T-helper 2 cell (primary cell): ENCODE measurements at regions not wholly inside any gene's neighbourhood (a gene's known extent, or its start where the extent isn't known, plus 50 kb on each side); places are given as distances from the start of the nearest gene placed in this dataset.
"Not testable (repeated sequence)": the region's sequence is repeated elsewhere in the genome, so short reads cannot be mapped to it uniquely, and the experiment has no call there.

Source experiments
- DNase-seq, 5 experiments: peaks; one replicate each; pipeline versions ENCODE4 v3.0.0 to v3.0.0-alpha.2; 2012 to 2022

GRCh38 chr2:4873876-4874593, 818.1 kb upstream of the SOX11 start:
- DNase-seq, result no peak

GRCh38 chr2:4882421-4882820, 809.8 kb upstream of the SOX11 start:
- no peak for DNase-seq

- no peak for DNase-seq
Measured at GRCh38 chr2:4882941-4883340, 809.2 kb upstream of the SOX11 start.

GRCh38 chr2:4883375-4883774, 808.8 kb upstream of the SOX11 start:
- DNase-seq, result no peak

DNA sequence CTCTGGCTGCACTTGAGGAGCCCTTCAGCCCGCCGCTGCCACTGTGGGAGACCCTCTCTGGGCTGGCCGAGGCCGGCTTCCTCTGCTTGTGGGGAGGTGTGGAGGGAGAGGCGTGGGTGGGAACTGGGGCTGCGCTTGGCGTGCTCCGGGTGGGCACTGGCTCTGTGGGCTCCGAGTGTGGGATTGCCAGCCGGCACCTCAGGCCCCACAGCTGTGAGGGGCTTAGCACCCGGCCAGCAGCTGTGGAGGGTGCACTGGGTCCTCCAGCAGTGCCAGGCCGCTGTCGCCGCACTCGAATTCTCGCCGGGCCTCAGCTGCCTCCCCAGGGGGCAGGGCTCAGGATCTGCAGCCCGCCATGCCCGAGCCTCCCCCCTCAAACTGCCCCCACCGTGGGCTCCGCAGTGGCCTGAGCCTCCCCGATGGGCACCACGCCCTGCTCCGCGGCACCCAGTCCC, 808.0 kb upstream of the SOX11 start:
- no peak for DNase-seq

DNA sequence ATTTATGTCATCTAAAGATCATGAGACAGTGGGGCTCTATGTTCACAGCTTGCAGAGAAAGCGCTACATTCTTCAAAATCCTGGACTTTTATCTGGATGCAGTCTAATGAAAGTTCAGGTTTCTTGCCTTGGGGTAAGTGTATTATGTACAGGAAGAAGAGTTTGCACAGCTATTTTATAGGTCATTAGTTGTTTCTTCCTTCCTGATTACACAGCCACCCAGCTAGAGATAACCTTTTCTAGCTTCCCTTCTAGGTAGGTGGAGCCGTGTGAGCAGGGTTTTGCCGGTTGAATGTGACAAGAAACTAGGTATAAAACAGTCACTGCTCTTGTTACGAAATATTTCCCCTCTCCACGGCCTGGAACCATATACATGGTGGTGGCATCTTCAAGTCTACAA, 800.8 kb upstream of the SOX11 start:
- DNase-seq, result no peak

DNA sequence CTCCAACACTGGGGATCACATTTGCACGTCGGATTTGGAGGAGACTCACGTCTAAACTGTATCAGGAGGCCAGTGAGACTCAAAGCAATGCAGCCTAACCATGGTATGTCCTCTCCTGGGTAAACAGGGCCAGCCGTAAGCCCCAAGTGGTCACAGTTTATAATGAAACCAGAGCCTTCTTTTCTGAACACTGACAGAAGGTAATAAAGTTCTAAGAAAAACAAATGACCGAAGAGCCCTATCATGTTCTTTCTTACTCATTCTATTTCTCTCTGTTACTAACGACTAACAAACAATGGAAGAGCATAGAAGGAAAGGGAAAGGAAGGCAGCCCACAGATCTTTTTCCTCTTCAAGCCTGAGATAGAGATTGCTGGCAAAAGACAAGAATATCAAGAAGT, 796.8 kb upstream of the SOX11 start:
- DNase-seq, result no peak

DNA sequence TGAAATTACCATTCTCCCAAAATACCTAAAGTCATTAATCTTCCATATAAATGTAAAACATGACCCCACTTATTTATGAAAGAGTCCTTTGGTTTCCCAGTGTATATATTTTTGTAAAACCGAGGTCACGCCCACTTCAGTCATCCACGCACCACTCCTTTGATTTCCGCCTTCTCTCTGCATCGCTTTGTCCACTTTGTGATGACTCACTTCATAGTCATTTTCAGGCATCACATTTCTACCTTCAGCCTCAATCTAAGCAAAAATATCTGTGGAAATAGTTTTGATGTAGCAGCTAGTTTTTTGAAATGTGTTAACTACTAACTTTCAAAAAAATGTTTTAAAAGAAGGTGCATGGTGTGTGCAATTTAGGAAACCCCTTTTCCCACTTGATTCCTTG, 793.5 kb upstream of the SOX11 start:
- no peak for DNase-seq

- DNase-seq, result no peak
Measured at GRCh38 chr2:4900242-4900641, 791.9 kb upstream of the SOX11 start.

- DNase-seq, result no peak
Measured at GRCh38 chr2:4900861-4901770, 791.1 kb upstream of the SOX11 start.

GRCh38 chr2:4903656-4904348, 788.4 kb upstream of the SOX11 start:
- DNase-seq, result no peak

GRCh38 chr2:4908461-4908860, 783.7 kb upstream of the SOX11 start:
- no peak for DNase-seq

DNA sequence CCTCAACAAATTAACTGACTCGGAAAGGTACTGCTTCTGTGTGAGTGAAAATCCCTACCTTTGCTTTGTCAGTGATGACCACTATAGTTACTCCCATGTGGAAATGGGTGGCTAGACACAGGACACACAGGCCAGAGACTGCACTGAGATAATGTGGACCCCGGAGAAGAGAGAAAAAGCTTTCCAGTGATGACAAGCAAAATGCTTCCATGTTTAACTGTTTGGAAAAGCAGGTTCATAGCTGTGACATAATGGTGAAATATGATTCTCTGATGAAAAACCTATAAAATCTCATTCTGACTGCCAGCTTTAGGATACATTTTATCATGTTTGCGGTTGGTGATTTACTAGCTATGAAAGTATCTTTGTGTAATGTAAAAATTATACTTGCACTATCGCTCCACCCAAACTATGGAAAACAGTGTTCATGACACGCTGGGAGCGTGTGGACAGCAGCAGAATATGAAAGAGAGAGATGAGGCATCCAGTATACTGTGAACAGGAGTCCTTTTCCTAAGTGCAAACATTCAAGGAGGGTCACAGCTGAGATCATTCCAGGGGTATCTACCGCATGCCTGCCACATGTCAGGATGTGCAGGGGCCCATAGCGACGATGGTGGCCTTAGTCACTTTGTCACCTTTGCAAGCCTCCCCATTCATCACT, 782.7 kb upstream of the SOX11 start:
- no peak for DNase-seq

DNA sequence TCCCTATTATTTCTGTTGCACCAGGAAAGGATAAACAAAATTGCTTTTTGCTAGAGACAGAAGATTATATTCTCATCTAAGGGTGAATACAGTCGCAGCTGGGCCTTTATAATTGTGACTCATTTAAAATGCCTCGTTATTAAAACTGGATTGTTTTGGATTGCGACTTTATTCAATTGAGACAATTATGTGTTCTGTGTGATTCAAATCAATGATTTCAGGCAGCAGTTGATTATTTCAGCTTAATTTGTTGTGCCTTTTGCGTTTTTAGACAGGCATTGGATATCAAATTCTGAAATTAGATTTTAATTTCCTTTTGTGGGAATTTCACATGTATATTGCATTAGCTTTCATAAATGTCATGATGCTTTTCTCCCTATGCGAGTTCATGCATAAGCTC, 778.1 kb upstream of the SOX11 start:
- DNase-seq, result no peak

DNA sequence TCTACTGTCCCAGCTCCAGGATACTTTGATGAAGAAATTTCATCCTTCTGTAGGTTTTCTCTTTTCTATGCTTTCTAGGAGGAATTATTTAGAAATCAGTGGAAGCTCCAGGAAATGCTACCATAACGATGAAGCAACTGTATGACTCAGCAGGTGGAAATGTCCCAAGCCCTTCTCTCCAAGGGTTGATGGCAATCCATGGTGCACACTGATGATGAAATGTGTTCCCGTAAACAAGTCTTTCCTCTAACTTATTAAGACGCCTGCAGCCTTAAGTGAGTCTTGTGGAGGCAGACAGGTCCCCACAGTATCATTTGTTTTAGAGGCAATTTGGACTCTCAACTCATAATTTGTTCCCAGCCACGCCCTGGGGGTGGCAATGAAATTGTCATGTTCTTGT, 777.6 kb upstream of the SOX11 start:
- no peak for DNase-seq

GRCh38 chr2:4915357-4915756, 776.8 kb upstream of the SOX11 start:
- no peak for DNase-seq

GRCh38 chr2:4916094-4916493, 776.1 kb upstream of the SOX11 start:
- DNase-seq, result no peak

DNA sequence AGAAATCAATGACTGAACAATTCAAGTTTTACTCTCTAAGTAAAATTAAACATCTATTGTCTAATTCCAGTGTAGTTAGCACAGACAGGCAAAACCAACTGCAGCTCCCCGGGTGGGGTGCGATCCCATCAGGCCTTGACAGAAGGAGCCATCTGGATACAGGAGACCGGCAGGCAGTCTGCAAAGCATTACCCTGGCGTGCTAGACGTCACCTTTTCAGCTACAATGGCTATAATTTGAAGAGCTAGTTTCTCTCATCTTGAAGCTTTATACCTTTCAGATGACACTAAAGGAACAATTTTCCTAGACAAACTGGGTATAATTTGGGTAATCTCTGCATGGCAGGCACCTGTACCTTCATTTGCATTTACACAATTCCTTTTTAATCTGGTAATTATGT, 761.5 kb upstream of the SOX11 start:
- no peak for DNase-seq

DNA sequence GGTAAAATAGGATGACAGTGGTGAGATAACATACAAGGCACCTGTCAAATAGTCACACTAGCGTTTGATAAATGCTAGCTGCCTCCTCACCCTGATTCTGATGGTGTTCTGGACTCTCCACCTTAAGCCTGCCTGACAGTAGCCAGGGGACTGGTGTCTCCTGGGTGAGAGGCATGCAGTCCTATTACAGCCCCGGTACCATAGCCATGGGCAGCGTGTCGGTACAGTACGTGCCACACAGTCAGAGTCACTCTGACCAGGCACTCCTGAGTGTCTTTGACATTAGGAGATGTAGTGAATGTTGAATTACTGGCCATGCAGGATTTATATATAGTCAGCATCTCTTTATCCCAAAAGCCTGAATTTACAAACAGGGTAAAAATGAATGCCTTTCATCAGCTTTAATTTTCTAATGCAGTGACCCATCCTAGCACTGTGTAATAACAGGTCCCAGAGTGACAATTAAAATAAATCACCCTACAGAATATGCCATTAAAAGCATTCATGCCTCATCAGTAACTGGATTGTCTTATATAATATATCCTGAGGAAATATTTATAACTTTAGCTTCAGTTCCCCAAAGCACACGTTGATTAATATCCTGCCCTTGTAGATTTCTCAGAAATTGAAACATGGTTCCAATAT, 760.3 kb upstream of the SOX11 start:
- no peak for DNase-seq

DNA sequence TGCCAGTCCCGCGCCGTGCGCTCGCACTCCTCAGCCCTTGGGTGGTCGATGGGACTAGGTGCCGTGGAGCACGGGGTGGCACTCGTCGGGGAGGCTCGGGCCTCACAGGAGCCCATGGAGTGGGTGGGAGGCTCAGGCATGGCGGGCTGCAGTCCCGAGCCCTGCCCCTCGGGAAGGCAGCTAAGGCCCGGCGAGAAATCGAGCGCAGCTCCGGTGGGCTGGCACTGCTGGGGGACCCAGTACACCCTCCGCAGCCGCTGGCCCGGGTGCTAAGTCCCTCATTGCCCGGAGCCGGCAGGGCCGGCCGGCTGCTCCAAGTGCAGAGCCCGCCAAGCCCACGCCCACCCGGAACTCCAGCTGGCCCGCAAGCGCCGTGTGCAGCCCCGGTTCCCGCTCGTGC, 756.9 kb upstream of the SOX11 start:
- not testable (repeated sequence) for DNase-seq

- DNase-seq, result no peak
Measured at GRCh38 chr2:4937550-4937949, 754.6 kb upstream of the SOX11 start.

DNA sequence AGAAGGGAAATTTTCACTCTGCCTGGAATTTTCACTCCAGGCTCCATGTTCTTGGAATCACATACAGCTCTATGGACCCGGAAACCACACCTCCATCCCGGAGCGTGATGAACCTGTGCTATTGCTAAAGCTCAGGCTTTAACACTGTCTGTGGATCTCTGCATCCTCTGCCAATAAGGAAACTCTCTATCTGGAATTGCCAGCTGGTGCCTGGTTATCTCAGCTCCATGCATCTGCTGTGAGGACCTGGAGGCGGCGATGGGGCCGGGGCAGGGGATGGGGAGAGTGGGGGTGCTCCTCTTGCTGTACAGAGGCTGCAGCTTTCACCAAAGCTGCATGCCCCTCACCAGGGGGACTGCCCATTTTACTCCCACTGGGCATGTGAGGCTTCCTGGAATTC, 754.0 kb upstream of the SOX11 start:
- DNase-seq, result no peak
